Neural cell (in vitro differentiated cells): ENCODE measurements at regions not wholly inside any gene's neighbourhood (a gene's known extent, or its start where the extent isn't known, plus 50 kb on each side); places are given as distances from the start of the nearest gene placed in this dataset.

Experiments used
- H2AFZ ChIP-seq: fragments of 200-600, 300-800 bp; sonication (generic), shearing (Covaris generic); 2 replicates; pipeline ENCODE4 v1.6.0; 2014; ENCODE audit warnings: low read depth, mild to moderate bottlenecking, antibody characterized with exemption, low read length, moderate library complexity
- H3F3A ChIP-seq: fragments of 200-600 bp; shearing (Covaris generic); 2 replicates; pipeline ENCODE4 v1.6.1; 2016; ENCODE audit warnings: mild to moderate bottlenecking, moderate library complexity, mixed read lengths, antibody characterized with exemption, low read length; ENCODE audit not compliant: insufficient read depth, poor library complexity, severe bottlenecking
- H3K27ac ChIP-seq: fragments of 200-600, 300-800 bp; sonication (generic), shearing (Covaris generic); 2 replicates; pipeline ENCODE4 v1.5.1; 2014; ENCODE audit warnings: mild to moderate bottlenecking, low read length, moderate library complexity
- H3K27me3 ChIP-seq: fragments of 300-800, 200-600 bp; sonication (generic), shearing (Covaris generic); 2 replicates; pipeline ENCODE4 v1.6.0; 2014; ENCODE audit warnings: mild to moderate bottlenecking, low read depth, low read length, moderate library complexity; ENCODE audit not compliant: insufficient read depth
- H3K36me3 ChIP-seq: fragments of 300-800, 200-600 bp; sonication (generic), shearing (Covaris generic); 2 replicates; pipeline ENCODE4 v1.5.1; 2014; ENCODE audit warnings: mild to moderate bottlenecking, antibody characterized with exemption, low read length, moderate library complexity; ENCODE audit not compliant: insufficient read depth
- H3K4me2 ChIP-seq: fragments of 300-800, 200-600 bp; sonication (generic), shearing (Covaris generic); 2 replicates; pipeline ENCODE4 v1.6.0; 2014; ENCODE audit warnings: mild to moderate bottlenecking, low read length
- H3K4me3 ChIP-seq: fragments of 300-800, 200-600 bp; sonication (generic), shearing (Covaris generic); 2 replicates; pipeline ENCODE4 v1.5.1; 2014; ENCODE audit warnings: mild to moderate bottlenecking, low read length, moderate library complexity
- H3K79me2 ChIP-seq: fragments of 200-600 bp; shearing (Covaris generic); replicated peaks from 2 replicates; pipeline ENCODE4 v1.6.0; 2014; ENCODE audit warnings: mild to moderate bottlenecking, low read length, moderate library complexity; ENCODE audit not compliant: insufficient read depth
- H3K9ac ChIP-seq: fragments of 300-800, 200-600 bp; sonication (generic), shearing (Covaris generic); 2 replicates; pipeline ENCODE4 v1.6.1; 2016; ENCODE audit warnings: mild to moderate bottlenecking, low read length, mixed read lengths
- H3K9me2 ChIP-seq: fragments of 200-600 bp; shearing (Covaris generic); 2 replicates; pipeline ENCODE4 v1.6.1; 2016; ENCODE audit warnings: mild to moderate bottlenecking, low read length, mixed read lengths; ENCODE audit not compliant: insufficient read depth
- H3K9me3 ChIP-seq: fragments of 200-600, 300-800 bp; sonication (generic), shearing (Covaris generic); 2 replicates; pipeline ENCODE4 v1.6.1; 2016; ENCODE audit warnings: mild to moderate bottlenecking, mixed run types, low read length, moderate library complexity, mixed read lengths
- H4K20me1 ChIP-seq: fragments of 200-600 bp; shearing (Covaris generic); 2 replicates; pipeline ENCODE4 v1.6.1; 2016; ENCODE audit warnings: mild to moderate bottlenecking, mixed run types; ENCODE audit not compliant: insufficient read depth
- EP300 ChIP-seq: fragments of 450-650 bp; conservative IDR thresholded peaks from 2 replicates; pipeline ENCODE4 v1.6.1; 2014; ENCODE audit warnings: antibody characterized with exemption, mild to moderate bottlenecking, moderate library complexity; ENCODE audit not compliant: poor library complexity, severe bottlenecking
- EZH2 ChIP-seq: fragments of 200-600, 300-800 bp; shearing (Covaris generic), sonication (generic); IDR thresholded peaks from 2 replicates; pipeline ENCODE4 v1.6.1; 2014; ENCODE audit warnings: antibody characterized with exemption, low read length, borderline replicate concordance, mild to moderate bottlenecking; ENCODE audit not compliant: insufficient read depth, poor library complexity, severe bottlenecking
- MXI1 ChIP-seq: fragments of 450-650 bp; conservative IDR thresholded peaks from 2 replicates; pipeline ENCODE4 v1.6.1; 2014; ENCODE audit warnings: antibody characterized with exemption, mild to moderate bottlenecking; ENCODE audit not compliant: poor library complexity, severe bottlenecking
- POLR2AphosphoS5 ChIP-seq: IDR thresholded peaks from 2 replicates; pipeline ENCODE4 v1.6.1; 2012
- RAD21 ChIP-seq: fragments of 450-650 bp; conservative IDR thresholded peaks from 2 replicates; pipeline ENCODE4 v1.6.1; 2014; ENCODE audit warnings: antibody characterized with exemption, mild to moderate bottlenecking, moderate library complexity
- SMC3 ChIP-seq: fragments of 450-650 bp; conservative IDR thresholded peaks from 2 replicates; pipeline ENCODE4 v1.6.1; 2014; ENCODE audit warnings: antibody characterized with exemption, mild to moderate bottlenecking, moderate library complexity; ENCODE audit not compliant: poor library complexity
- TAF1 ChIP-seq: IDR thresholded peaks from 2 replicates; pipeline ENCODE4 v1.6.1; 2012; ENCODE audit warnings: low read depth
- TF ChIP-seq, protein P1 (sequence below): fragments of 450-650 bp; IDR thresholded peaks from 2 replicates; pipeline ENCODE4 v1.5.1; 2014; ENCODE audit warnings: antibody characterized with exemption, mild to moderate bottlenecking, moderate library complexity; ENCODE audit not compliant: poor library complexity, severe bottlenecking
- TF ChIP-seq, protein P2 (sequence below): IDR thresholded peaks from 2 replicates; pipeline ENCODE4 v1.6.1; 2012; ENCODE audit warnings: borderline replicate concordance

DNA sequence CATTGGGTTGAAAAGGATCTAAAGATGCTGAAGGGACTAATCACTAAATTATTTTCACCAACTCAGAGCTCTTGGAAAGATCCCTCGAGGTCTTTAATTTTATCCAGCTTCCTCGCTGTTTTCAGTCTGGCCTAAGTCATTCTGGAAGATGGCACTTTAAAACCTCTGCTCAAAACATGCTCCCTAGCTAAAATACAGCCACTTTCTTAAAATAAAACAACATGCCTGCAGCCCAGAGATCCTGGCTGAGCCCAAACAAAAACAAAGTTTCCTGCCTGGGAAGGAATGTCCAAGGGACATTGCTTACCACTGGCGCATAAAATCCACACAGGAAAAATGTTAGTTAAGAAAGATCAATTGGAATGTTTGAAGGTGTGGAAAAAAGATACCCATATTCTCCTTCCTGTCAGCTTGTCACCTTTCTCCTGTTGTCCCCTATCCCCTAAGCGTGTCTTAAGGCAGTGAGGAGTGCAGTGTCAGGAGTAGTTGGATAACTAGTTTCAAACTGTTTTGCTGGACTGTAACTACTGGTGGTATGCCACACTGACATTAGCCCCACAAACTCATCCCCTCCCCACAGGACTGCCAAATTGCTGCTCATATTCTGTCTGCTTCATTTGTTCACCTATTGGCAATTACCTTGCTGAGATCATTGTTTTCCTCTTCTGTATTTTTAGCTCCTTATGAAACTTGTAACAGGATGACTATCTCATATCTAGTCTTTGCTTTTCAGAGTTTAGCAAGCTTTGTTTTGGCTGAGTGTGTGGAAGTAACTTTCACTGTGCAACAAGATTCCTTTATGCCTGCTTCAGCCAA lies 108.3 kb upstream of the SESN3 start:
- Histone ChIP-seq H3K4me3 (no peak overlapping the region), H3K27ac (no peak overlapping the region), H3K36me3 (no peaks in the 10 kb centered on the region), H3K9me3 (no peaks in the 10 kb centered on the region), H3K79me2 (no peaks in the 10 kb centered on the region), H3K9ac (no peak overlapping the region), H4K20me1 (no peaks in the 10 kb centered on the region), H2AFZ (no peak overlapping the region), H3K4me2 (no peak overlapping the region), H3F3A (no peaks in the 10 kb centered on the region), H3K9me2 (no peaks in the 10 kb centered on the region), H3K27me3 (no peaks in the 10 kb centered on the region)
- TF ChIP-seq, protein P1, sequence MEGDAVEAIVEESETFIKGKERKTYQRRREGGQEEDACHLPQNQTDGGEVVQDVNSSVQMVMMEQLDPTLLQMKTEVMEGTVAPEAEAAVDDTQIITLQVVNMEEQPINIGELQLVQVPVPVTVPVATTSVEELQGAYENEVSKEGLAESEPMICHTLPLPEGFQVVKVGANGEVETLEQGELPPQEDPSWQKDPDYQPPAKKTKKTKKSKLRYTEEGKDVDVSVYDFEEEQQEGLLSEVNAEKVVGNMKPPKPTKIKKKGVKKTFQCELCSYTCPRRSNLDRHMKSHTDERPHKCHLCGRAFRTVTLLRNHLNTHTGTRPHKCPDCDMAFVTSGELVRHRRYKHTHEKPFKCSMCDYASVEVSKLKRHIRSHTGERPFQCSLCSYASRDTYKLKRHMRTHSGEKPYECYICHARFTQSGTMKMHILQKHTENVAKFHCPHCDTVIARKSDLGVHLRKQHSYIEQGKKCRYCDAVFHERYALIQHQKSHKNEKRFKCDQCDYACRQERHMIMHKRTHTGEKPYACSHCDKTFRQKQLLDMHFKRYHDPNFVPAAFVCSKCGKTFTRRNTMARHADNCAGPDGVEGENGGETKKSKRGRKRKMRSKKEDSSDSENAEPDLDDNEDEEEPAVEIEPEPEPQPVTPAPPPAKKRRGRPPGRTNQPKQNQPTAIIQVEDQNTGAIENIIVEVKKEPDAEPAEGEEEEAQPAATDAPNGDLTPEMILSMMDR: no peak
- TF ChIP-seq, protein P2, sequence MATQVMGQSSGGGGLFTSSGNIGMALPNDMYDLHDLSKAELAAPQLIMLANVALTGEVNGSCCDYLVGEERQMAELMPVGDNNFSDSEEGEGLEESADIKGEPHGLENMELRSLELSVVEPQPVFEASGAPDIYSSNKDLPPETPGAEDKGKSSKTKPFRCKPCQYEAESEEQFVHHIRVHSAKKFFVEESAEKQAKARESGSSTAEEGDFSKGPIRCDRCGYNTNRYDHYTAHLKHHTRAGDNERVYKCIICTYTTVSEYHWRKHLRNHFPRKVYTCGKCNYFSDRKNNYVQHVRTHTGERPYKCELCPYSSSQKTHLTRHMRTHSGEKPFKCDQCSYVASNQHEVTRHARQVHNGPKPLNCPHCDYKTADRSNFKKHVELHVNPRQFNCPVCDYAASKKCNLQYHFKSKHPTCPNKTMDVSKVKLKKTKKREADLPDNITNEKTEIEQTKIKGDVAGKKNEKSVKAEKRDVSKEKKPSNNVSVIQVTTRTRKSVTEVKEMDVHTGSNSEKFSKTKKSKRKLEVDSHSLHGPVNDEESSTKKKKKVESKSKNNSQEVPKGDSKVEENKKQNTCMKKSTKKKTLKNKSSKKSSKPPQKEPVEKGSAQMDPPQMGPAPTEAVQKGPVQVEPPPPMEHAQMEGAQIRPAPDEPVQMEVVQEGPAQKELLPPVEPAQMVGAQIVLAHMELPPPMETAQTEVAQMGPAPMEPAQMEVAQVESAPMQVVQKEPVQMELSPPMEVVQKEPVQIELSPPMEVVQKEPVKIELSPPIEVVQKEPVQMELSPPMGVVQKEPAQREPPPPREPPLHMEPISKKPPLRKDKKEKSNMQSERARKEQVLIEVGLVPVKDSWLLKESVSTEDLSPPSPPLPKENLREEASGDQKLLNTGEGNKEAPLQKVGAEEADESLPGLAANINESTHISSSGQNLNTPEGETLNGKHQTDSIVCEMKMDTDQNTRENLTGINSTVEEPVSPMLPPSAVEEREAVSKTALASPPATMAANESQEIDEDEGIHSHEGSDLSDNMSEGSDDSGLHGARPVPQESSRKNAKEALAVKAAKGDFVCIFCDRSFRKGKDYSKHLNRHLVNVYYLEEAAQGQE: no peak
- no peak for TF ChIP-seq EZH2
- no peak for TF ChIP-seq TAF1
- no peak for TF ChIP-seq POLR2AphosphoS5
- no peak for TF ChIP-seq RAD21
- TF ChIP-seq MXI1: no peak
- TF ChIP-seq EP300: no peak
- no peak for TF ChIP-seq SMC3

DNA sequence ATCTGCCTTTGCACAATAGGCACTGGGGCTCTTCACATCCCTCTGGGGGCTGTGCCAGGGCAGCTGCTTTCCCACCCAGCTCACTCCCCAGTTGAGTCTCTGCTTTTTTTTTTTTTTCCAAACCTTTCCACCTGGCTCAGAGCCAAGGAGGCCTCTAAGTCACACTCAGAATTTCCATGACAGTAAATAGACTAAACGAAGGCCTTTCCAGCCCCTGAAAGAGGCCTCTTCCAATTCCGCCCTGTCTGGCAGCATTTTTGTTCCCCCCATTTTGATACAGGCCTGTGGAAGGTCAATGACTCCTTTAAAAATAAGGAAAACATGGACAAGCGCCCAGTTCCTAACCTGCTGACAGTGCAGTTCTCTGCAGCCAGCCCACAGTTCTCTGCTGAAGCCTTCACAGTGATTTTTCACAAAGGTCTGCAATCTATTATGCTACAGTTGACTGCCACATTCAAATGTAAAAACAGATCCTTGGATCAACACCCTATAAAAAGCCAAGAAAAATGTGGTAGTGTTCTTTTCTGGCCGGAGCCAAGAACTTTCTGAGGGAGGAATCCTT lies 107.5 kb upstream of the SESN3 start:
- Histone ChIP-seq H3K4me2 (no peak overlapping the region), H4K20me1 (no peaks in the 10 kb centered on the region), H3K27me3 (no peaks in the 10 kb centered on the region), H3K27ac (no peak overlapping the region), H3K4me3 (no peak overlapping the region), H3K36me3 (no peaks in the 10 kb centered on the region), H3K79me2 (no peaks in the 10 kb centered on the region), H3F3A (no peaks in the 10 kb centered on the region), H2AFZ (no peak overlapping the region), H3K9me2 (no peaks in the 10 kb centered on the region), H3K9me3 (no peaks in the 10 kb centered on the region), H3K9ac (no peak overlapping the region)
- TF ChIP-seq, protein P2: no peak
- no peak for TF ChIP-seq EP300
- TF ChIP-seq MXI1: no peak
- TF ChIP-seq SMC3: no peak
